ENCODE measurements at regions not wholly inside any gene's neighbourhood (a gene's known extent, or its start where the extent isn't known, plus 50 kb on each side); places are given as distances from the start of the nearest gene placed in this dataset.
"Not testable (repeated sequence)": the region's sequence is repeated elsewhere in the genome, so short reads cannot be mapped to it uniquely, and the experiment has no call there.

DNA sequence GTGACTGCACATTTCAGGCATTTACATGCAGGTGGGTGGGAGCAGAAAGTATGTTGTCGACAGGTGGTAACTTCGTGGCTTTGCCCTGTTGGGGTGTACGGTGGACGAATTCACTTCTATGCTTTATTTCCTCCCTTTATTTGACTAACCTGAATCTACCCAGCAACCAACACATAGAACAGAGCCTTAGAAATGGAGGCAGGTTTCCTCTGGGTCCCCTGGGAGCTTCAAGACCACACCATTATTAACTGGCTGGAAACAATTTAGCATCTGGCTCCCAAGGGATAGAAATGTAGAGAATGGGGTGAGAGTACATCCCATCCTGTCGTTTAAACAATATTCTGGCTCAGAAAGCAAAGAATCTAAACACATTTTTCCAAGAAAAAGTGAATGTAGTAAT lies 244.4 kb downstream of the DLEU7 start:
- no peak for DNase-seq

DNA sequence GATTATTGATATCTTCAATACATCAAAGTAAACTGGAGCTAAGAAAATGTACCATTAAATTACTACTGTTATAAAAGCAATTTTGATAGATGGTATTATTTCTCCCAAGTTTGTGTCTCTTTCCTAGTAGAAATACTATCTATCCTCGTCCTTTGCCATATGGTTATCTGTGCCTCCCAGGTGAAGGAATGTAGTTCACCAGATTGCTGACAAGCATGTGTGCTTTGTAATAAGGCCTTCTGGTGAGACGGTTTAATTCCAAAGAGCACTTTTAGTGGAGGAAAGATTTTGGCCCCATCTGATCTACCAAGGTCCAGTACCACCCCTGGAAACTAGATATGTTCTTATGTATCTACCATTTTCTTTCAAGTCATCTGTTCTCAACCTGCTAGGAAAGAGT lies 243.6 kb downstream of the DLEU7 start:
- DNase-seq = no peak

DNA sequence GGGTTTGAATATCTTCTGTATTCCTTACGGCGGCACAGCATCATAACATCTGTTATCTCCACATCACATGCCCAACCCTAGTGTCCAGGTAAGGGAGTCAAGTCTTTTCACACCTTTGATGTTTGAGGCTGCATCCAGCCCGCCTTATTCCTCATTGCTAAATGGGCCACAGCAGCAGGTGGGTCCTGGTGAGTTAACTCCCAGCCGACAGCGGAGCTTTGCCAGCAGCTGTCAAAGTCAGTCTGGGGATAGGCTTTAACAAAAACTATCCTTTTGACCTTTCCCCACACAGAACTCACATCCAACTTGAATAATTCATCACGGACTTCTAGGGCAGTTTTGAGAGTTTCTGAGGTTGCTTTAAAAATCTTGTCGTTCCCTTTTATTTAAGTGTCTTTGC lies 235.1 kb downstream of the DLEU7 start:
- DNase-seq = no peak

DNA sequence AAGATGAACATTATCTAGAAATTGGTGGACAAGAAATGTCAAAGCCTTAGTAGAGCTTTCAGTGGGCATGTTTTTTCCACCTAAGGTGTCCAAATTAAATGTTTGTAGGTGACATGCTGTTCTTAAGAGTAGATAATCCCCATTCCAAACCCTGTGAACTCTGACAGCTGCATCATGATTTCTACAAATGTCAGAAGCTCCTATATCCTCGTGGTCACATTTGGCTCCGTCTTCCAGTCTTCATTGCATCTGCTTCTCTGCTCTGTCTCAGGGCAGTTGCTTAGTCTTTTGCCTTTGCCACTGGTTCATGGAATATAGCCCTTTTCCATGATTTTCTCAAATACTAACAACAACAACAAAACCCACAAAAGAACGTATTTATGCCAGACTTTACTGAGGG lies 234.5 kb downstream of the DLEU7 start:
- DNase-seq = no peak

DNA sequence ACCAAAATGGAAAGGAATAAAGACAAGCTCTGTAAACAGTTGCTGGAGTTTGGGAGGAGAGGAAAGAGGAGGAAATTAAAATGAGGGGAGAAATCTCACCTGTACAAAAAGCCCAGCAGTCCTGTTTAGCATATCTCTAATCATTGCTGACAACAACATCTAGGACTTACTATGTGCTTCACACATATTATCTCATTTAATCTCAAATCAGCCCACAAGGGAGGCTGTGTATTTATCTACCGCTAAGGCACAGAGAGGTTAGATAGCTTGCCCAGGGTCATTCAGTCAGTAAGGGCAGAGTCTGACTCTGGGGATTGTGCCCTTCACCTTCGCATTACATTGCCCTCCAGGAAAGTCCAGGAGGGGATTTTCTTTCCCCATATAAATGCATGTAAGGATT lies 233.3 kb downstream of the DLEU7 start:
- no peak for DNase-seq

DNA sequence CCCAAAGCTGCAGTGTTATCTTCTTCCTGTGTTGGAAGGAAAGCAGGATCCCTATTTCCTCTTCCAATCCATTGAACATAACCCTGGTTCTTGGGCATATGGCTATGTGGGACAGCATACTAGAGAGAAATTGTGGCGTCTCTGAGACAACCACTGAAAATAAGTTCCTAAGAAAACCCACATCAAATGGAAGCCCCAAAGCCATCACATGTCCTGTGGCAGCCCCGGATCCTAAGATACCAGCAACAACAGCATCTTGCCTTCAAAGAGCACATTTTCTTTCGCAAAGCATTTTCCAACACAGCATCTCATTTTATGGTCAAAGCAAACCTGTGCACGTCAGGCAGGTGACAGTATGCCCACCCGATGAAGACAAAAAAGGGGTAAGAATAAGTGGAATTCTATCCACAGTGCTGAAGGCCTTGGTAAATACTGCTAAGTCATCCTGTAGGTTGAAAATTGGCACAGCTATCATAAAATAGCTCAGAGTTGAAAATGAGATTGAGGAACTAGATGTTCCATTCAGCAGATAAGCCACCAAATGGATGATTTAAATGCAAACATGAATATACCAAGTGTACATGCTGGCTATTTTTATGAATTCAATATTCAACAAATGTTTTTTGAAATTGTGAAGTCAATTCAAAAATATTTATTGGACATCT lies 232.2 kb downstream of the DLEU7 start:
- no peak for DNase-seq

DNA sequence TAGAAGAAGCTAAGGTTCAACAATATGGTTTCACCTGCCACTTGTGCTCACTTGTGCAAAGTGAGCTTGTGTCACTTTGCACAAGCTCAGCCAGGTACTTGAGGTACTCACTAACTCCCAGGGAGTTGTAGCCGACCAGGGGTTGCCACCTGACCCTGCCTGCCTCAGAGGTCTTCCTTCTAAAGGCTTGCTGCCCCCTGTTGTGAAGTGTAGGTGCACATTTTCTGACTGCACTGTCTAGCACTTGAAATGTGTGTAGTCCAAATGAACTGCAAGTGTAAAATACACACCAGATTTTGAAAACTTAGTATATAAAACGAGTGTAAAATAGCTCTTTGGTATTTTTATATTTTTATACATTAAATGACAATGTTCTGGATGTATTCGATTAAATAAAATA lies 230.8 kb downstream of the DLEU7 start:
- DNase-seq = no peak

DNA sequence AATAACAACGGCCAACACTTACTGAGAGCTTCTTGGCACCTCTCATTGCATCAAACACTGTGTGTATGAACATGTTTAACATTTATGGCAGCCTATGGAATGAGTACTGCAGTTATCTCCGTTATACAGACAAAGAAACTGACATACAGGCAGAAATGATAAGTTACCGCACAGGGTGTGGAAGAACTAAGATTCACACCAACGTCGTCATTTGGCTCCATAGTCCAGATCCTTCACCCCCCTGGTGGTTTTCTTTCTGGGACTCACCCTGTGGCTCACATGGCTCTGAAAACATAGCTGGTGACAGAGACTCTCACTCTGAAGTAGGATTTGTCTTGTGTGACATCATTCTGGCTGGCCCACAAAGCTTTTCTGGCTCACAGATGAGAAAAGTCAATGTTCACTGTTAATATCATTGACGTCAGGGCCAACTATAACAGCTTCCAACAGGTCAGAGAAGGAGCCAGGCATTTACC lies 230.1 kb downstream of the DLEU7 start:
- DNase-seq = no peak

DNA sequence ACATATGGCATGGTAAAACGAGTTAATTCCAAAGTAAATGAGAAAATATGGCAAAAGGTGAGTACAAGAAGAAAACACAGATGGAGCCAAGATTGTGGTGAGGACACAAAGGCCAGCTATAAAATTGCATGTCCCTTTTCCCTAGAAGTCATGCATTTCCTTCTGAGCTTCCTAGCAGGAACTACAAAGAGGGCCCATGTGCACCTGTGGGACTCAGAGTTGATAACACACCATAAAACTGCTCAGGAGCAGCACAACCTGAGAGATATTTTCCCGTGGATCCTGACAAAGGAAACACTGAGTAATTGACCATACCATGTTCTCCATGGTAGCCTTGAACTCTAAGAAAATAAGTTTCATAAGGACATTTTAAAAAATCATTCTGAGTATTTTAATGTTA lies 228.3 kb downstream of the DLEU7 start:
- DNase-seq = no peak

DNA sequence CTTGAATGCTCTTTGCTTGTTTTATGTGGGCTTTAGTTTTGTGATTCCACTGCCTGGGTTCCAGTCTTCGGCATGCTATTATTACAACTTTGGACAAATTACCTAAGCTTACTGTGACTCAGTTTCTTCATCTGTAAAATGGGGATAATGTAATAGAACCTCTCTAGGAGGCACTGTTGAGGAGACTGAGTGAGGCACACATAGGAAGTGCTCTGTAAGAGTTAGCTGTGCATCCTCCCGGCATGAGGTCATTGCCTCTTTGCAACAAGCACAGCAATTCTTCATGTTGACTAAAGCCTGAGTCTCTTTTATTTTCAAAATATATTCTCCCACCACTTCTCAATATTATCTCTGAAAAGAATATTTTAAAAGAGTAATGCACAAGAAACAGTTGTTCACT lies 227.4 kb downstream of the DLEU7 start:
- no peak for DNase-seq

DNA sequence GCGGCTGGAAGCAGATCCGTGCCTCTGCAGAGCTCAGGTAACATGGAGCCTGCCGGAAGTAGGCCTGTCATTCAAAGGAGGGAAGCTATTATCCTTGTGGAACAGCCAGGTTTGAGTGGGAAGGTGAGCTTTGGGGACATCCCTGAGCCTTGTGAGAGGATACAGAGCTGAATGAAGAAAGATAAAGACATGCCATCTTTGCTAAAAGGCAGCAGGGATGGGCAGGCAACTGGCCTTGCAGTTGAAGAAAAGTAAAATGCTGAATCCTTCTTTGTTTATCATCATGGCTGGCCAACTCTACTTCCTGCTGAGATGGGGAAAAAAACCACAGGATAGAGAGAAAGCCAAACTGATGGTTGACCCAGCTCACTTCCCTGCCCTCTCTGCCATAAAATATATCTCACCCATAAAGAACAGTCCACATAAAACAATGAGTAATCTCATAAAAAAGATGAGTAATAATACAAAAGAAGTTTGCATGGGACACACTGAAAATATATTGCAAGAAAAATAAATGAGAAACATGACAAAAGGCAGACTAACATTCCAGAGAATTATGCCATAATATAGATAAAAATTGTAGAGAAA lies 226.3 kb downstream of the DLEU7 start:
- no peak for DNase-seq

DNA sequence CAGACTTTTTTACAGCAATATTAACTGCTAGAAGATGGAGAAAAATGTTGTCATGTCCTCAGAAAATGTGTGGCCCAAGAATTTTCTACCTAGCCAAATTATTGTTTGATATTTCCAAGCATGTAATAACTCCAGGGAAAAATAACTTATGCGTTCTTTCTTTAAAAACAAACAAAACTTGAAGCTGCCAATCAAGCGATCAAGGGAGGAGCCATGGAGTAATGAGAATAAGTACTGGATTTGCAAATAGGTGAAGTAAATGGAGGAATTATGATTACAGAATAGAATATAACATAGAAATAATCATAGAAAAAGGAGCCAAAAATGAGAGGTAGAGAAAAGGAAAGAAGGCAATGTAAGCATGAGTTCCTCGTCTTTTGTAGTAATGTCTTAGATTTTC lies 225.3 kb downstream of the DLEU7 start:
- no peak for DNase-seq

DNA sequence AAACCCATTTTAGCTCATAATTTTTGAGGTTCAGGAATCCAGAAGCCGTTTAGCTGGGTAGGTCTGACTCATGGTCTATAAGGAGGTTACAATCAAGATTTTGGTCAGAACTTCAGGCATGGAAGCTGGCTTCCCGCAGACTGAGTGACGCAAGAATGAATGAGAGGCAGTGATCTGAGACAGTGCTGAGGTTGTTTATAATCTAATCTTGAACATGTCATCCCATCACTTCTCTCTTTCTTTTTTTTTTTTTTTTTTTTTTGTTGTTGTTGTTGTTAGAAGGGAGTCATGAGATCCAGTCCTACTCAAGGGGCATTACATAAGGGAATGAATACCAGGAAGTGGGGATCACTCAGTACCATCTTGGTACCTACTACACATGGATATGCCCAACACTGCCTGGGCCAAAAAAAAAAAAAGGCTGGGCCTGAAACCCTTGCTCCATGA lies 217.4 kb downstream of the DLEU7 start:
- DNase-seq = no peak

DNA sequence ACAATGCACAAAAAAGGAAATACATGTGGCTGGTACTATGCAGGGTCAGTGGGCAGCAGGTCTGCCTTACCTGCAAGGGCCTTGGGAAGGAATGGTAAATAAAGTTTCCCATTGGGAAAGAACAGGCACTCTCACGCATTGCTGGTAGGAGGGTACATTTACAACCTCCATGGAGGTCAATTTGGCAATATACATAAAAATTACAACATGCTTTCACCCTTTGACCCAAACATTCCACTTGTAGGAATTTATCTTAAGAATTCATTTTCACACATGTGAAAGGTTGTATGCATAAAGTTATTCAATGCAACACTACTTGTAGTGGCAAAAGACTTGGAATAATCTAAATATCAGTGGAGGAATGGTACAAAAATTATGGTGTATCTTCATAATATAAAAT lies 216.4 kb downstream of the DLEU7 start:
- no peak for DNase-seq

DNA sequence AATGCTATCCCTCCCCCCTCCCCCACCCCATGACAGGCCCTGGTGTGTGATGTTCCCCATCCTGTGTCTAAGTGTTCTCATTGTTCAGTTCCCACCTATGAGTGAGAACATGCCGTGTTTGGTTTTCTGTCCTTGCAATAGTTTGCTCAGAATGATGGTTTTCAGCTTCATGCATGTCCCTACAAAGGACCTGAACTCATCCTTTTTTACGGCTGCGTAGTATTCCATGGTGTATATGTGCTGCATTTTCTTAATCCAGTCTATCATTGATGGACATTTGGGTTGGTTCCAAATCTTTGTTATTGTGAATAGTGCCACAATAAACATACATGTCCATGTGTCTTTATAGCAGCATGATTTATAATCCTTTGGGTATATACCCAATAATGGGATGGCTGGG lies 215.0 kb downstream of the DLEU7 start:
- not testable (repeated sequence) for DNase-seq

DNA sequence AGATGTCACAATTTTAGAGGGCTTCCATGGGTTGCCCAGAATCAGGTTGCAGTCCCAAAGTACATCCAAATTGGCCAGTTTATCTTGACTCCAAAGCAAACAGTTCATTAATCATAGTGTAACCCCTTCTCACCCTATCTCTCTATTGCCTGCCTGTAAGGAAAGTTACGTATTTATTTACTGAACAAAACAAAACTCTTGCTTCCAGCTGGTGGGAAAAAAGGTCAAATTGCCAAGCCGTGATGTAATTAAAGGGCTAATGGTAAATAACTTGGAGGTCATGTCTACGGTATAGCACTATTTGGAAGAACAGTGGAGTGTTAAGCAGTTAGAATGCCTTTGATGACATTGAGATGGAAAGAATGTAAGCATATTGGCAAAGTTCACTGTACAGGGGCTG lies 214.0 kb downstream of the DLEU7 start:
- DNase-seq = peak; percentile 32 to 48

DNA sequence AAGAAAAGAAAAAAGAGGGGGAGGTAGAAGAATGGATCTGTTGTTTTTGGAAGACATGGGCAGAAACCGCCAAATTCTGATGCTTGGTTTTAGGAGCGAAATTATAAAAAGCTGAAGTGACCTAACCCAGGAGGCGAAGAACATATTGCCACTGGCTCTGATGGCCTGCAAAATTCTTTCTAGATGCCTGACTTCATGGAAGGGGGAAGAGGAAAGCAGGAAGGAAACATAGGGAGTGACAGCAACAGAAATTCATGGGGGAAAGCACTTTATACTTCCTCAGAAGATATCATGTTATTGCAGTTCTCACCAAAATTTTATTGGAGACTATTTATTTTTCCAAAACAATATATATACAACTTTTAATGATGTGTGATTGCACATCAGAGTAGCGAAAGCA lies 213.5 kb downstream of the DLEU7 start:
- DNase-seq = peak; percentile 15

DNA sequence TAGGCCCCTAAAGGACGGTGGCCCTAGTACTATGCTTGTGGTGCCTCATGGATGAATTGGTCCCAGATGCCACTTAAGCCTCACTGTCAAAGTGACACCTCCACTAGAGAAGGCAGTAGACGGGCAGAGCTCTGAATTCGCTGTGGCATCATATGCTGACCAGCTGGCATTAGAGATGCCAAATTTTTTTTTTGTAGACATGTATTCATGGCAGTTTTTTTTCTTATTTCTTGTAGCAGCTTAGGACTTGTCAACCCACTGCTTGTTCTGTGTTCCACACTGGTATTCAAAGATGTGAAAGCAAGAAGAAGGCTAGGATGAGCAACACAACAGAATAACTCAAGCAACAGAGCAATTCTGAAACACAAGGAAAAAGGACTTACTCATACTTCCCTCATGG lies 212.5 kb downstream of the DLEU7 start:
- no peak for DNase-seq

DNA sequence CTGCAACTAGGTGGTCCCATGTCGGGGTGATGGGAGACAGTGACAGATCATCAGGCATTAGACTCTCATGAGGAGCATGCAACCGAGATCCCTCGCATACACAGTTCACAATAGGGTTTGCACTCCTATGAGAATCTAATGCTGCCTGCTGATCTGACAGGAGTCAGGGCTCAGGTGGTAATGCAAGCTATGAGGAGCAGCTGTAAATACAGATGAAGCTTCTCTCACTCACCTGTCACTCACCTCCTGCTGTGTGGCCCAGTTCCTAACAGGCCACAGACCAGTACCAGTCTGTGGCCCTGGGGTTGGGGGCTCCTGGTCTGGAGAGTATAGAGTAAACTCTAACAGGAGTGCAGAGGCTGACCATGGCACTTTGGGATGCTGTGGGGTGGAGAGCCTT lies 209.2 kb downstream of the DLEU7 start:
- DNase-seq = no peak

DNA sequence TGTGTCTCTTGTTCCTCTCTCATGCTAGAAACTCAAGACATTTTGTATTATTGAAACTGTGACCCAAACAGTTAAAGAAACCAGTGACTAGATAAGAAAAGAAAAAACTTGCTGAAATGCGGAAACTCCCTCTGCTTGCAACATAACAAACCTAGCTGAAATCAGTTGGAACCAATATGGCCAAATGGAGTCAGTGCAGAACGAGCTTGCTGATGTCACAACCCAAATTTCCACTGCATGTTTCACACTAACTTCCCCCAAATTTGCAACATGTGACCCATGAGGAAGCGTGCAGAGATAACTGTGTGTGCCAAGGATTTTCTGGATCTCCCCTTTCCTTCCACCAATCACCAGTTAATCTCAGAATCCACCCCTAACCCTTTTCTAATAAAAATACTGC lies 208.0 kb downstream of the DLEU7 start:
- peak; percentile 34 to 57 for DNase-seq

DNA sequence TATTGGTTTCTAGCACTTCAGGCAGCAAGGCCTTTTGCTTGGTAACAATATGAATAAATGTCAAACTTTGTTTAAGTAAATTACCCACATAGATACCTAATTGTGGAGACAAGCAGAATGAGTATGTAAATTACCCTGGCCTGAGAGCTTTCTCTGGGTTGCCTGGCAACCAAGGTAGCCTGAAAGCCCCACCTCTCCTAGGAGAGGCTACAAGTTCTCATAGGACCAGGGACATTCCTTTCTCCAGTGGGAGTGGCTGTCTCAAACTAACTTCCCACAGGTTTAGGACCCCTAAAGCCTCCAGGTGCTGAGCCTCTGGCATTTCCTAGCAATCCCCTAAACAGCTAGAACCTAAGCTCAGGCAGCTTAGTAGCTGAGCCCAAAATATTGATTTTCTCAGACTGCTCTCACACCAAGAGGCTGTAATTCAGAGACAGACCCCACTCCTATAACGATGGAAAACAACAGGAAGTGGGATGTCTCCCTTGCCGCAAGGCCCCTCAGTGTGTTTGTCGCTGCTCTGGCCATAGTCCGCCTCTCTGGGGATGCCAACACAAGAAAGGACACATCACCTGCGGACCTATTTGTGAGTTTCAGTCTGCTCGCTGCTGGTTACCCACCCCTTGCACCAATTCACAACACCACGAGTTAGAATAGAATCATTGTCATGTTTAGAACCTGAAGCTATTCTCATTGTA lies 207.3 kb downstream of the DLEU7 start:
- DNase-seq = peak; percentile 6 to 9

DNA sequence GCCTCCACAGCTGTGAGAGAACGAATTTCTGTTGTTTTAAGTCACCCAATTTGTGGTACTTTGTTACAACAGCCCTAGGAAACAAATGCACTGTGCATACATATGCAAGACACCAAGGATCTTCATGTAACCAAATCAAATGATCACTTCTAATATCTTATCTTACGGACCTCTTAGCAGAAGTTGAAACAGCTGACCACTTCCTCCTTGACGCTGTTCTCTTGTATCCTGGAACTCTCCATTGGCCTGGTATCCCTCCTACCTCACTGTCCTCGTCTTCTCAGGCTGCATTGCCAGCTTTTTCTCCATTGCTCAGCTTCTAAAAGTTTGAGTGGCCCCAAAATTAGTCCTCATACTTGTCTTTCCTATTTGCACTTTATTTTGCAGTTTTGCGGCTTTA lies 200.4 kb downstream of the DLEU7 start:
- no peak for DNase-seq
